Tibial artery (tissue), 4 donors: ENCODE measurements at regions not wholly inside any gene's neighbourhood (a gene's known extent, or its start where the extent isn't known, plus 50 kb on each side); places are given as distances from the start of the nearest gene placed in this dataset.

ENCODE experiments used
- DNase-seq, 2 donors: peaks; one replicate each; pipeline ENCODE4 v3.0.0-alpha.2; 2019
- H3K27ac ChIP-seq, 2 donors: fragments of 200-600 bp; sonication (generic) in 1 of 2; 1 replicate in 1 of 2; 2 replicates in 1 of 2; pipeline ENCODE4 v1.5.1; 2018 to 2019; ENCODE audit warnings: mild to moderate bottlenecking in 1 of 2
- H3K27me3 ChIP-seq, 2 donors: fragments of 200-600 bp; sonication (generic) in 1 of 2; one replicate each; pipeline versions ENCODE4 v1.5.1 to v1.6.0; 2016 to 2019
- H3K36me3 ChIP-seq, 3 donors: fragments of 200-600 bp; sonication (generic) in 2 of 3; one replicate each; pipeline ENCODE4 v1.5.1; 2016 to 2019; ENCODE audit warnings: mild to moderate bottlenecking in 2 of 3
- H3K4me1 ChIP-seq, 4 donors: fragments of 200-600 bp; sonication (generic) in 2 of 4; 1 replicate in 3 of 4; 2 replicates in 1 of 4; pipeline ENCODE4 v1.5.1; 2016 to 2019
- H3K4me3 ChIP-seq, 2 donors: fragments of 200-600 bp; sonication (generic) in 1 of 2; 1 replicate in 1 of 2; 2 replicates in 1 of 2; pipeline ENCODE4 v1.5.1; 2018 to 2019; ENCODE audit warnings: mild to moderate bottlenecking in 2 of 2
- H3K9me3 ChIP-seq, 3 donors: fragments of 200-600 bp; sonication (generic) in 1 of 3; one replicate each; pipeline ENCODE4 v1.5.1; 2016 to 2019
- CTCF ChIP-seq, 2 experiments: fragments of 200-600 bp in 1 of 2; fragments of 450-650 bp in 1 of 2; IDR thresholded peaks; one replicate each; pipeline ENCODE4 v1.5.1; 2017 to 2019; ENCODE audit warnings: antibody characterized with exemption in 2 of 2, mild to moderate bottlenecking in 1 of 2, moderate library complexity in 1 of 2
- intact Hi-C: fragments of 100-400 bp; cut with DNase I; formaldehyde crosslinking; loops from one replicate; pipeline ENCODE4 v1.15.0; 2023; ENCODE audit warnings: low total_unique reads

GRCh38 chr13:90118467-90119071, 1228.9 kb upstream of the MIR17HG start:
- TF ChIP-seq CTCF (IDR thresholded peaks at IDR 0.05), result no peak
- DNase-seq, result no peak
- no peaks in the 10 kb centered on the region for H3K36me3 ChIP-seq
- no peak overlapping the region for H3K27ac ChIP-seq
- no peaks in the 10 kb centered on the region for H3K4me1 ChIP-seq
- H3K9me3 ChIP-seq, result no peaks in the 10 kb centered on the region
- no peak overlapping the region for H3K4me3 ChIP-seq
- no peaks in the 10 kb centered on the region for H3K27me3 ChIP-seq
- intact Hi-C loops, result no loop called here

GRCh38 chr13:90120026-90120425, 1227.5 kb upstream of the MIR17HG start:
- no peaks in the 10 kb centered on the region for H3K9me3 ChIP-seq
- H3K4me1 ChIP-seq, result no peaks in the 10 kb centered on the region
- H3K36me3 ChIP-seq, result no peaks in the 10 kb centered on the region
- no peak for TF ChIP-seq CTCF (IDR thresholded peaks at IDR 0.05)
- H3K27me3 ChIP-seq, result no peaks in the 10 kb centered on the region
- H3K4me3 ChIP-seq, result no peak overlapping the region
- H3K27ac ChIP-seq, result no peak overlapping the region
- DNase-seq, result no peak
- intact Hi-C loops, result no loop called here

- no peaks in the 10 kb centered on the region for H3K27me3 ChIP-seq
- DNase-seq, result no peak
- no peaks in the 10 kb centered on the region for H3K4me1 ChIP-seq
- no peaks in the 10 kb centered on the region for H3K36me3 ChIP-seq
- H3K27ac ChIP-seq, result no peak overlapping the region
- H3K4me3 ChIP-seq, result no peak overlapping the region
- H3K9me3 ChIP-seq, result no peaks in the 10 kb centered on the region
- intact Hi-C loops, result no loop called here
- TF ChIP-seq CTCF (IDR thresholded peaks at IDR 0.05), result no peak
Observed at GRCh38 chr13:90121784-90122183, 1225.7 kb upstream of the MIR17HG start.

GRCh38 chr13:90122531-90122930, 1225.0 kb upstream of the MIR17HG start:
- H3K27me3 ChIP-seq, result no peaks in the 10 kb centered on the region
- no peaks in the 10 kb centered on the region for H3K9me3 ChIP-seq
- H3K27ac ChIP-seq, result no peak overlapping the region
- H3K4me3 ChIP-seq, result no peak overlapping the region
- no peaks in the 10 kb centered on the region for H3K36me3 ChIP-seq
- intact Hi-C loops, result no loop called here
- no peaks in the 10 kb centered on the region for H3K4me1 ChIP-seq
- no peak for TF ChIP-seq CTCF (IDR thresholded peaks at IDR 0.05)
- DNase-seq, result no peak

GRCh38 chr13:90135558-90135957, 1211.9 kb upstream of the MIR17HG start:
- intact Hi-C loops, result no loop called here
- H3K4me3 ChIP-seq, result no peak overlapping the region
- no peaks in the 10 kb centered on the region for H3K9me3 ChIP-seq
- no peaks in the 10 kb centered on the region for H3K27me3 ChIP-seq
- no peak for DNase-seq
- no peaks in the 10 kb centered on the region for H3K4me1 ChIP-seq
- no peak overlapping the region for H3K27ac ChIP-seq
- TF ChIP-seq CTCF (IDR thresholded peaks at IDR 0.05), result no peak
- H3K36me3 ChIP-seq, result no peaks in the 10 kb centered on the region

GRCh38 chr13:90142251-90142650, 1205.2 kb upstream of the MIR17HG start:
- intact Hi-C loops, result no loop called here
- no peaks in the 10 kb centered on the region for H3K27me3 ChIP-seq

More at GRCh38 chr13:90142251-90142650, 1205.2 kb upstream of the MIR17HG start:
- Histone ChIP-seq H3K9me3 (no peaks in the 10 kb centered on the region), H3K27ac (no peak overlapping the region), H3K4me1 (no peaks in the 10 kb centered on the region), H3K36me3 (no peaks in the 10 kb centered on the region), H3K4me3 (no peak overlapping the region)
- DNase-seq, result no peak
- TF ChIP-seq CTCF (IDR thresholded peaks at IDR 0.05), result no peak
